Right atrium auricular region (tissue), 2 donors: ENCODE measurements at regions not wholly inside any gene's neighbourhood (a gene's known extent, or its start where the extent isn't known, plus 50 kb on each side); places are given as distances from the start of the nearest gene placed in this dataset.
"Not testable (repeated sequence)": the region's sequence is repeated elsewhere in the genome, so short reads cannot be mapped to it uniquely, and the experiment has no call there.

Source experiments
- DNase-seq: peaks from one replicate; pipeline ENCODE4 v3.0.0-alpha.2; 2019; ENCODE audit warnings: low spot score
- H3K27ac ChIP-seq, 2 donors: fragments of 200-600 bp; sonication (generic); 1 replicate in 1 of 2; 2 replicates in 1 of 2; pipeline ENCODE4 v1.5.1; 2016 to 2019
- H3K27me3 ChIP-seq, 2 donors: fragments of 200-600 bp; sonication (generic); one replicate each; pipeline versions ENCODE4 v1.5.1 to v1.6.0; 2017 to 2019
- H3K36me3 ChIP-seq: fragments of 200-600 bp; sonication (generic); one replicate; pipeline ENCODE4 v1.5.1; 2016
- H3K4me1 ChIP-seq, 2 donors: fragments of 200-600 bp; sonication (generic); one replicate each; pipeline versions ENCODE4 v1.5.1 to v1.6.0; 2017 to 2019
- H3K4me3 ChIP-seq, 2 donors: fragments of 200-600 bp; sonication (generic); 1 replicate in 1 of 2; 2 replicates in 1 of 2; pipeline ENCODE4 v1.5.1; 2017 to 2019; ENCODE audit warnings: mild to moderate bottlenecking in 1 of 2, moderate library complexity in 1 of 2
- H3K9me3 ChIP-seq, 2 donors: fragments of 200-600 bp; sonication (generic); one replicate each; pipeline ENCODE4 v1.5.1; 2019
- CTCF ChIP-seq, 2 donors: fragments of 200-600 bp; sonication (generic); IDR thresholded peaks; one replicate each; pipeline ENCODE4 v1.5.1; 2019; ENCODE audit warnings: antibody characterized with exemption in 2 of 2

DNA sequence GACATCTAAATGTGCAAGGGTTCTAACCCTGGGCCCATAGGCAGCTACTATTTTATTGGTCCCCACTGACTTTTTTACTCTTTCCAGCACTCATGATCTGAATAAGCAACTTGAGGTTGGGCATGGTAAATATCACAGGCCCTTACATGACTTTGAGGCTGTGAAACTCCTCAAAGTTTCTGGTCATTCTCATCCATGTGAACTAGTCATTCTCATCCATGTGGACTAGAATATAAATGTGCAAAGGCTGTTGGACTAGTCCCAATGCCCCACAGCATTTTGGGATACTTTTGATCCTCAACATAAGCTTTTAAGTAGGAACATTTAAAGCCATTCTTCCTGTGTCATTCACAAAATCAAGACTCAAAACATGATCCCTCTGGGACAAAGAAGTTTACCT lies 290.7 kb upstream of the PPARGC1A start:
- H3K27ac ChIP-seq, result no peak overlapping the region
- DNase-seq, result no peak
- H3K4me1 ChIP-seq, result no peaks in the 10 kb centered on the region
- H3K9me3 ChIP-seq, result no peaks in the 10 kb centered on the region
- no peak overlapping the region for H3K4me3 ChIP-seq
- no peaks in the 10 kb centered on the region for H3K27me3 ChIP-seq
- no peak for TF ChIP-seq CTCF (IDR thresholded peaks at IDR 0.05)
- H3K36me3 ChIP-seq, result no peaks in the 10 kb centered on the region

DNA sequence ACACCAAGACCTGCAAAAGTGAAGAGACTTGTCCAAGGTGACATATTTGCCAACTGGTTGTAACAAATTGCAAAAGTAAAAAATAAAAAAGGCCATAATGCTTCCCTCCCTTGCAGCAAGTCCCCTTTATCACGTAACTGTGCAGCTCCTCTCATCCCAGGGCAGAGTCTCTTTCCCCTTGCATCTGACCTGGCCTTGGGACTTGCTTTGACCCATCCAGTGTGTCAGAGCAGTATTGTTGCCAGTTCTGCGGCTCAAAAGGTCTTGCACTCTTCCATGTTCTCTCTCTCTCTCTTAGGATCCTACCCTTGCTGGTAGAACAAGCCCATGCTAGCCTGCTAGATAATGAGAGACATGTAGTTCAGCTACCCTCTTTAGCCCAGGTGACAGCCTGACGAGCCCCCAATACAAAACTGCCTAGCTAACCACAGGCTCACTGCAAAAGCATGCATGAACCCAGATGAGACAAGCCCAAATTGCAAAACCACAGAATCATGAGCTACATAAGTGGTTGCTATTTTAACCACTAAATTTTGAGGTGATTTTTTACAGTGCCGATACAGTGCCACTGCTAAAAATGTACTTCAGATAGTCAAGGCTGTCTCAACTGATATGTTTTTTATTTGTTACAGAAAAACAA lies 289.5 kb upstream of the PPARGC1A start:
- no peaks in the 10 kb centered on the region for H3K4me1 ChIP-seq
- no peaks in the 10 kb centered on the region for H3K36me3 ChIP-seq
- TF ChIP-seq CTCF (IDR thresholded peaks at IDR 0.05), result no peak
- no peak overlapping the region for H3K4me3 ChIP-seq
- DNase-seq, result no peak
- H3K27ac ChIP-seq, result no peak overlapping the region
- H3K9me3 ChIP-seq, result no peaks in the 10 kb centered on the region
- H3K27me3 ChIP-seq, result no peaks in the 10 kb centered on the region

DNA sequence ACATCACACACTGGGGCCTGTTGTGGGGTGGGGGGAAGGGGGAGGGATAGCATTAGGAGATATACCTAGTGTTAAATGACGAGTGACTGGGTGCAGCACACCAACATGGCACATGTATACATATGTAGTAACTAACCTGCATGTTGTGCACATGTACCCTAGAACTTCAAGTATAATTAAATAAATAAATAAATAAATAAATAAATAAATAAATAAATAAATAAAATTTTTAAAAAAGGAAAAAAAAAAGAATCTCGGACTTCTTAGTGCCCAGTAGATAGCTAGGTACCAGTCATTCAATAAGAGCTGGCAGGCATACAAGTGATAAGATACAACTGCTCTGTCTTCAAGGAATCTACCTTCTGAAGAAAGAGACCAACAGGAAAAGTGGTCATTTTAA lies 287.6 kb upstream of the PPARGC1A start:
- not testable (repeated sequence) for H3K27me3 ChIP-seq, DNase-seq, H3K9me3 ChIP-seq, H3K27ac ChIP-seq, H3K36me3 ChIP-seq, H3K4me3 ChIP-seq, H3K4me1 ChIP-seq

DNA sequence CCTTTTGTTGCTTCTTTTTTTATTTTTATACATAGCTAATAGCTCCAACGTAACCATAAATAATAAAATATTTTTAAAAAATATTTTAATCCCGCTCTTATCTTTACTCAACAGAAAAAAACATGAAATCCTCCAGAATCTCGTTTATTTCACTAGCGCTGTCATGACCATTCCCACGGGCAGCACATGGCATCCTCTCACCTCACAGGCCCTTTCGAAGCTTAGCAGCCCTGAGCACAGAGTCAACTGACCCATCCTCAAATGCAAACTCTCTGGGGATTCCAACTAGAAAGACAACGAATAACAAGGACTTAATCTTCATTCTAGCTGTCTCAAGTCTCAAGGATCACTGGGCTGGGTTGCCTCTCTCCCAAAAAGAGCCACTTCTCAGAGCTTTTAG lies 285.9 kb upstream of the PPARGC1A start:
- no peak for DNase-seq
- no peak overlapping the region for H3K27ac ChIP-seq
- no peaks in the 10 kb centered on the region for H3K27me3 ChIP-seq
- H3K9me3 ChIP-seq, result no peaks in the 10 kb centered on the region
- no peaks in the 10 kb centered on the region for H3K4me1 ChIP-seq
- no peak for TF ChIP-seq CTCF (IDR thresholded peaks at IDR 0.05)
- no peak overlapping the region for H3K4me3 ChIP-seq
- H3K36me3 ChIP-seq, result no peaks in the 10 kb centered on the region

DNA sequence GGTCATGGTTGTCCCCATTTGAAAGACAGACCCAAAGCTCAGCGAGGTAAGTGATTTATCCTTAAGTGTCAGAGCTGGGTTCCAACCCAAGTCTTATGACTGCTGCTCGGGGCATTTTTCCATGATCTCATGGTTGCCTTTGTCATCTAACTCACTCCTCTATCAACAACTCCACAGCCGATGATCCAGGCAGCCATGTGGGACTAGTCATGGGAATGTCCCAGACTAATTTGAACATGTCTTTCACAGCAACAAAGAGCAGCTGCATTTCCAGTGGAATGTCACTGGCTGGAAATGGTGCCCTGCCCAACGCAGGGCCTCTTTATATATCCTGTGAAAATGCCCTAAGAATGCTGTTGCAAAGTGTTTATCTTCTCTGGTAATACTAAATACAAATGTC lies 284.8 kb upstream of the PPARGC1A start:
- Histone ChIP-seq H3K9me3 (no peaks in the 10 kb centered on the region), H3K36me3 (no peaks in the 10 kb centered on the region)
- no peak for TF ChIP-seq CTCF (IDR thresholded peaks at IDR 0.05)

DNA sequence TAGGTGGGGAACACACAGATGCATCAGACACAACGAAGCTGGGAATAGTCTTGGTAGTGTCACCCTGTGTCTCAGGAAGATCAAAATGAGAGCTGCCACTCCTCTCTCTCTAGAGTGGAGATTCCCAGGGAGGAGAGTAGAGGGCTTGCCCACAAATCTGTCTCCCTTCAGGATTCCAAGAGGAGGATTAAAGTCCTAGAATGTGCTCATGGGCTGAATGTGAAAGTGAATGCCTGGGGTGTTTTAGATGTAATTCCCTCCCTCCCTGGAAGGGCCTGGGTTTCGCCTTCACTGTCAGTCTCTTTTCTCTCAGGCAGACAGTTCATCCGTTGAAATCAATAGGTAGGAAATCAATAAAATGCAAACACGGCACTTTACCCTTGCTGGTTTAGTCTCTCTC lies 282.6 kb upstream of the PPARGC1A start:
- no peaks in the 10 kb centered on the region for H3K27me3 ChIP-seq
- no peaks in the 10 kb centered on the region for H3K9me3 ChIP-seq
- no peaks in the 10 kb centered on the region for H3K36me3 ChIP-seq
- H3K4me1 ChIP-seq, result no peaks in the 10 kb centered on the region
- DNase-seq, result no peak
- TF ChIP-seq CTCF (IDR thresholded peaks at IDR 0.05), result no peak
- no peak overlapping the region for H3K4me3 ChIP-seq
- H3K27ac ChIP-seq, result no peak overlapping the region

More for the DNA sequence above, 284.8 kb upstream of the PPARGC1A start:
- Histone ChIP-seq H3K27me3 (no peaks in the 10 kb centered on the region), H3K4me3 (no peak overlapping the region), H3K4me1 (no peaks in the 10 kb centered on the region), H3K27ac (no peak overlapping the region)
- DNase-seq, result no peak
